Choroid plexus epithelial cell (primary cell): ENCODE measurements at regions not wholly inside any gene's neighbourhood (a gene's known extent, or its start where the extent isn't known, plus 50 kb on each side); places are given as distances from the start of the nearest gene placed in this dataset.

ENCODE experiments used
- DNase-seq: peaks from one replicate; pipeline ENCODE4 v3.0.0-alpha.2; 2010; ENCODE audit warnings: low read depth
- H3K4me3 ChIP-seq: 2 replicates; pipeline ENCODE4 v1.5.1; 2011; ENCODE audit warnings: low read depth, mild to moderate bottlenecking, control low read depth, low read length, moderate library complexity
- TF ChIP-seq, protein P1 (sequence below): conservative IDR thresholded peaks from 2 replicates; pipeline ENCODE4 v1.5.1; 2011; ENCODE audit warnings: low read depth, mild to moderate bottlenecking, control low read depth, inconsistent platforms, low read length, moderate library complexity

- DNase-seq: no peak
- TF ChIP-seq, protein P1, sequence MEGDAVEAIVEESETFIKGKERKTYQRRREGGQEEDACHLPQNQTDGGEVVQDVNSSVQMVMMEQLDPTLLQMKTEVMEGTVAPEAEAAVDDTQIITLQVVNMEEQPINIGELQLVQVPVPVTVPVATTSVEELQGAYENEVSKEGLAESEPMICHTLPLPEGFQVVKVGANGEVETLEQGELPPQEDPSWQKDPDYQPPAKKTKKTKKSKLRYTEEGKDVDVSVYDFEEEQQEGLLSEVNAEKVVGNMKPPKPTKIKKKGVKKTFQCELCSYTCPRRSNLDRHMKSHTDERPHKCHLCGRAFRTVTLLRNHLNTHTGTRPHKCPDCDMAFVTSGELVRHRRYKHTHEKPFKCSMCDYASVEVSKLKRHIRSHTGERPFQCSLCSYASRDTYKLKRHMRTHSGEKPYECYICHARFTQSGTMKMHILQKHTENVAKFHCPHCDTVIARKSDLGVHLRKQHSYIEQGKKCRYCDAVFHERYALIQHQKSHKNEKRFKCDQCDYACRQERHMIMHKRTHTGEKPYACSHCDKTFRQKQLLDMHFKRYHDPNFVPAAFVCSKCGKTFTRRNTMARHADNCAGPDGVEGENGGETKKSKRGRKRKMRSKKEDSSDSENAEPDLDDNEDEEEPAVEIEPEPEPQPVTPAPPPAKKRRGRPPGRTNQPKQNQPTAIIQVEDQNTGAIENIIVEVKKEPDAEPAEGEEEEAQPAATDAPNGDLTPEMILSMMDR: no peak
- no peak overlapping the region for H3K4me3 ChIP-seq
Observed at GRCh38 chr9:81171689-81172088, 517.7 kb downstream of the TLE1 start.

GRCh38 chr9:81162361-81162760, 527.0 kb downstream of the TLE1 start:
- no peak for DNase-seq

DNA sequence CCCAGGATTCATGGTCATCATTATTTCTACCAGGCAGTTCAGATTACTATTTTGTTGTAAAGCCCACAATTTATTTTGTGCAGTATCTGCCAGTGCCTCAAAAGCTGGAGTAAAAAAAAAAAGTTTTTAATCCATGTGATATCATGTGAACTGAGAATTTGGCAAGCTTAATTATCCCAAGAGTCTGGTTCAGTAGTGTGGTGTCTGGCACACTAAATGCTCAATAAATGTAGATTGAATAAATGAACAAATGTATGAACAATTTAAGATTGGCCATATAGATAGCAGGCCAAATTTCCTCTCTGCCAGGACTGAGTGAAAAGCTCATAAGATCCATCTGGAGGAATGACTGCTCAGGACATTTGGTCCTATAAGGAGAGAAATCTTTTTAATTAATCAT, 533.0 kb downstream of the TLE1 start:
- no peak overlapping the region for H3K4me3 ChIP-seq
- TF ChIP-seq, protein P1: no peak
- no peak for DNase-seq

More at GRCh38 chr9:81162361-81162760, 527.0 kb downstream of the TLE1 start:
- TF ChIP-seq, protein P1: no peak
- no peak overlapping the region for H3K4me3 ChIP-seq

DNA sequence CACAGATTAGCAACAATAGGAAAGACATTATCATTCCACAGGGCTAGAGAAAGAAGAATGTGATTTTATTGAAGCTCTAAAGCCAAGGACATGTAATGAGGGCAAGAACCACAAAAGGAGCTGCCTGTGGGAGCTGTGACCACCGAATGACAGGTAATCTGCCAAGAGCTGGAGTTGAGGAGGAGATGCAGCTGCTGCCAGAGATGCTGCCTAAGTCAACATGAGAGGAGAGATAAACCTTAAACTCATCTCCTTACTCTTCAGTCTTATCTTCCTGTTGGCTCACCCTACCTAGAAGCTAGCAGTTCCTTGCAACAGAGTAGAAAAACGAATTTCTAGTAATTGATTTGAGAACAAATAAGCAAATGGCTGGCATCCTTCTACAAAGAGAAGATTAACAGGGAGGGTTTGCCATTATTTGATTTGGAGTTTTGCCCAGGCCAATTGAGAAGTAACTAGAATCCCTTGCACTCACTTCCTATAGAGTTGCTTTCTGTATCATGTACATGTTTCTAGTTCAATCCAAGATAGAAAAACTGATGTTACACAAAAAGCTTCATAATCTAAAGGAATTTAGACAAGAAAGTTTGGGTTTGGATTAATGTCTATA, 539.2 kb downstream of the TLE1 start:
- DNase-seq: no peak
- TF ChIP-seq, protein P1: no peak

DNA sequence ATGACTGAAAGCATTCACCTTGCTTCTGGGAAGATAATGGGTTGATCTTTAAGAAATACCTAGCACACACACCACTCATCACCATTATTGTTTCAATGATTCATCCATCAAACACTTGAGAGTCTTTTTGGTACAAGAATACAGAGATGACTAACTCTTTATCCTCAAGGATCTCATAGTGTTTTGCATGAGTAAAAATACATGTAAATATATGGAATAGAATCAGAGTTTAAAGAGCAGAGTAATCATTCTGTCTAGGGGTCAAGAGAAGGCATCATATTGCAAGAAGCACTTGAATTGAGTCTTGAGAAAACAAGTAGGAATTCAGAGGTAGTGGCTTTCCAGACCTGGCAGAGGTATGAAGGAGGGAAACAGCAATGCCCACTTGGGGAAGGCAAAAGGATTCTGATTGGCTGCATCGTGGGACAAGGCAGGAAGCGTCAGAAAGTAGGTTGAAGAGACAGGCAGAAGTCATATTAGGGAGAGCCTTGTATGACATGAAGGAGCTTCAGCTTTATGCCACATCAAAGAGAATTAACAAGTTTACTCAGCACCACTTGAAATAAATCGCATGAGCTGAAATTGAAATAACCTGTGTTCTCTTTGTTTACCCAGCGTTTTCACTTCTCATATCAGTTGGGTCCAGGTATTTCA, 542.5 kb downstream of the TLE1 start:
- DNase-seq: peak; percentile 33
- H3K4me3 ChIP-seq: no peak overlapping the region
- TF ChIP-seq, protein P1: no peak

More for the DNA sequence above, 539.2 kb downstream of the TLE1 start:
- no peak overlapping the region for H3K4me3 ChIP-seq

DNA sequence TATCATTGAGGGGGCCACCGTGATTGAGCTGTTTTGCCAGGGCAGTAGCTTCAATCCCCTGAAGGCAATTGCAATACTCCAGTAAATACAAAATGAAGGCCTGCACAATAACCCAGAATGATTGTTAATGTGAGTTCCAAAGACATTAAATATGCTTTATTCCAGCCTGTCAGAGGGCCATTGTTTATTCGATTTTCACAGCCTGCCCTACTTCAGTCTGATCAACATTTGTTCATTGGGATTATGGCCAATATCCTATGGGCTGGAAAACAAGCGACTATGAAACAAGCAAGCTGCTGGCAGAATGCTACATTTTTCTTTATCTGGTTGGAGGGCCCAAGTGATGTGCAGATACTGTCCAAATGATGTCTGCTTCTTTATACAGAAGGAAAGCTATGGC, 543.1 kb downstream of the TLE1 start:
- TF ChIP-seq, protein P1: no peak
- H3K4me3 ChIP-seq: no peak overlapping the region
- DNase-seq: no peak
